ENCODE measurements at regions not wholly inside any gene's neighbourhood (a gene's known extent, or its start where the extent isn't known, plus 50 kb on each side); places are given as distances from the start of the nearest gene placed in this dataset.

DNA sequence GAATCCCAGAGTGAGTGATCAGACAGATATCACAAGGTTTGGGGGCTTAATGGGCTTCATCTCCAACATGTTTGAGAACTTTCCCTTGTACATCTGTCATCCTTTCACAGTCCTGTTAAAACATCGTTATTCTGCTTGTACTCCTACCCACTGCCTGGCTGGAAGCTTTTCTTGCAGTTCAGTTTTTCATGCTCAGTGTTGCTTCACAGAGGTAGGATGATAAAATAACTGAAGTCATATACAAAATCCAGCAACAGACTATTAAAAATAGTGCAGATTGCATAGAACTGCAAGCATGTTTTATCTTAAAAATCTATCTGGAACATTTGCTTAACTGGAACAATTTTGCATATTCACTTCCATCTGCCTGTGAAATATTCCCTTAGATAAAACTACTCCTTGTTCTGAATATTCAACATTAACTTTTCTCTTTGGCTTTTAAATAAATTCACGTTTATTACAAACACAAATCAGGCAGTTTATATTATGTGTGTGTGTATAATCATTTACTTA is 579.6 kb upstream of the IGFBP7 start:
- DNase-seq (ENCODE audit: low spot score), result no peak

DNA sequence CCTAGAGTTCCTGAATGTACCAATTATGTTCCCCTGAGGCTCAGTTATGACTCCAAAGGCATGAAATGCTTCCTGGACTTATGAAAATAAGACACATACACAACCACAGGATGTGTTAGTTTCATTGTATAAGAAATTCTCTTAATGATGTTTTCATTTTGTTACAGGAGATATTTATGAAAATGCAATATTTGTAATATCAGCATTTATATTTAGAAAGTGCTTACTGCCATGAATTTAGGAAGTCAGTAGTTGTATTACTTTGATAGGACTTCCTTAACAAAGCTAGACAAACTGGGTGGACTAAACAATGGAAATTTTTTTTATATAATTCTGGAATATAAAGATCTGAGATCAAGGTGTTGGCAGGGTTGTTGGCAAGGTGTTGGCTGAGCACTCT is 572.1 kb upstream of the IGFBP7 start:
- DNase-seq (ENCODE audit: low spot score), result no peak

DNA sequence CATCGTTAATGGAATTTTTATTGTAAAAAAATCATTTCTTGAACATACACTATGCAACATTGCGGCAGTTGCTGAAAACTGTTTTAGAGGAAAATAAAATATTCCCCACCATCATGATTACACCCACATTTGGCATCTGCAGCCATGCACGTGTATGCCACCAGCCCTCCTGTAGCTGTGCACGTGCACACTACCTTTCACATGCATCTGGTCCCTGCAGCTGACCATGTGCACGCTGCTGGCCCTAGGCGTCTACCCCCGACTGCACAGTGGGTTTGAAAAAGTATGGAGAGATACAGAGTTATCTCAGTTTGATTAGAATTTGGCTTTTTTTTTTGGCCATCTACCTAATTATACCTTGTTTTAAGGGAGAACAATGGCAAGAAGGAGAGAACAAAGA is 569.8 kb upstream of the IGFBP7 start:
- DNase-seq (ENCODE audit: low spot score), result no peak

DNA sequence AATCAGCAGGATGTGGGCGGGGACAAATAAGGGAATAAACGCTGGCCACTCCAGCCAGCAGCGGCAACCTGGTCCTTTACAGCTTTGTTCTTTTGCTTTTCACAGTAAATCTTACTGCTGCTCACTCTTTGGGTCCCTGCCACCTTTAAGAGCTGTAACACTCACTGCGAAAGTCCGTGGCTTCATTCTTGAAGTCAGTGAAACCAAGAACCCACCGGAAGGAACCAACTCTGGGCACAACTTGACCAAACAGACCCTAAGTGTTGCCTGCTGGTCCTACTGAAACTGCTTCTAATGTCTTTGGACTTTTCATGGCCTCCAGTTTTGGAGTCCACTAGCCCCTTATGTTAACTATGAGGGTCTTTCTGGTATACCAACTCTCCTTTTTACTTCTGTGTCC is 566.2 kb upstream of the IGFBP7 start:
- no peak for DNase-seq (ENCODE audit: low spot score)

DNA sequence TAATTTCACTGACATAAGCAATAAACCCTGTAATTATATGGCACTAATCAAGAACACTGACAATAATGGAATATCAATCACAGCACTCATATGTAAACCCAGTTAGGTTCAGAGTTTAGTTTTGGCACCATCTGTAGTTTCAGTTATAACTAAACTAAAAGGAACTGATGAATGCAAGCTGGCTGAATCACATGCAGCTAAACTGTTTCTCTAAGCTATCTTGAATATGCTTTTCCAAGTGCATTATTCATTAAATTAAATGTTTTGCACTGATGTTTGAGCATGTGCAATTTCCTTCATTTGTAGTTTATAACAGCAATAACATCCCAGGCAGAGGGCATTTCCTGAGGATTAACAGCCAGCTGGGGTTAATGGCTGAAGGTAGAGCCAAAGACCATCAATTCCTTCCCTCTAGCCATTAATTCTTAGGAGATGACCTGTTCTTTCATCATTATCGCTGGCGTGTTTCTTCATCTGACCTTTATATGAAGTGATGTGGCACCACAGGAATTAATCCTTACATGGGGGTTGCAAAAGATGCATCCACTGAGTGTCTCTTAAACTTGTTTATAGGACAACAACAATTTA is 562.8 kb upstream of the IGFBP7 start:
- no peak for DNase-seq (ENCODE audit: low spot score)

GRCh38 chr4:57668621-57669020 is 558.4 kb upstream of the IGFBP7 start:
- DNase-seq (ENCODE audit: low spot score), result no peak

GRCh38 chr4:57665806-57666205 is 555.6 kb upstream of the IGFBP7 start:
- no peak for DNase-seq (ENCODE audit: low spot score)

GRCh38 chr4:57661517-57662090 is 551.4 kb upstream of the IGFBP7 start:
- DNase-seq (ENCODE audit: low spot score), result no peak

- no peak for DNase-seq (ENCODE audit: low spot score)
Observed at GRCh38 chr4:57658673-57659072, 548.5 kb upstream of the IGFBP7 start.

DNA sequence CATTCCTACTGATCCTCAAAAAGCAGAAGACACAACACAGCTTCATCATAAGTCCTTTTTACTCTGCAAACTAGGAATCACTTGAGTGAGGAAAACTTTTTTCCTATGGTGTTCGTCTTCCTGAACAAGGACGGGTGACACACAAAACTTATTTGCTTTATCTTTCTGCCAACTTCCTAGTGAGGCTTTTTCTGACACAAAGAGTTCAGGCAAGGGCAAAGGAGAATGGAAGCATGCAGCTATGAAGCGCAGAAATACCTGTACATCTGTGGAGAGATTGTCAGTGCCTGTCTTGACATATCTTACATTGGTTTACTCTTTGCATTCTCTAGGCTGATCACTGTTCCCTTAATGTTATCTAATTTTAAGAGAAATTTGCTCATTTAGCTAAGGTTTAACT is 548.0 kb upstream of the IGFBP7 start:
- DNase-seq (ENCODE audit: low spot score), result no peak

GRCh38 chr4:57655342-57655741 is 545.2 kb upstream of the IGFBP7 start:
- no peak for DNase-seq (ENCODE audit: low spot score)

DNA sequence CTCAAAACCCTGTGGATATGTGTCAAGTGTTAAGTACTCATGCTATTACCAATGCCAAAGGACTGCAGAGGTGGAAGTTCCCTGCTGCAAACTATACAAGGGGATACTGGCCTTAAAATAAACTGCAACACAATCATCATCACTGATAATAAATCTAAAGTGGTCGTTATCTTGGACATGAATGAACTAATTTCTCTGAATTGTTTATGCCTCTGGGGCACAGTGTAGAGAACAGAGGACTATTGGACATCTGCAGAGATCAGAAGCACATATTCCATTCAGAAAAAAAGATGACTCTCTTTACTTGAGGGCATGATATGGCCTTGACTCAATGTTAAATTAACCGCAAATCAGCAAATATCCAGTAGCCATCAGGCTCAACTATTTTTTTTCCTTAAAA is 542.6 kb upstream of the IGFBP7 start:
- DNase-seq (ENCODE audit: low spot score), result no peak

GRCh38 chr4:57640391-57641100 is 530.4 kb upstream of the IGFBP7 start:
- no peak for DNase-seq (ENCODE audit: low spot score)

DNA sequence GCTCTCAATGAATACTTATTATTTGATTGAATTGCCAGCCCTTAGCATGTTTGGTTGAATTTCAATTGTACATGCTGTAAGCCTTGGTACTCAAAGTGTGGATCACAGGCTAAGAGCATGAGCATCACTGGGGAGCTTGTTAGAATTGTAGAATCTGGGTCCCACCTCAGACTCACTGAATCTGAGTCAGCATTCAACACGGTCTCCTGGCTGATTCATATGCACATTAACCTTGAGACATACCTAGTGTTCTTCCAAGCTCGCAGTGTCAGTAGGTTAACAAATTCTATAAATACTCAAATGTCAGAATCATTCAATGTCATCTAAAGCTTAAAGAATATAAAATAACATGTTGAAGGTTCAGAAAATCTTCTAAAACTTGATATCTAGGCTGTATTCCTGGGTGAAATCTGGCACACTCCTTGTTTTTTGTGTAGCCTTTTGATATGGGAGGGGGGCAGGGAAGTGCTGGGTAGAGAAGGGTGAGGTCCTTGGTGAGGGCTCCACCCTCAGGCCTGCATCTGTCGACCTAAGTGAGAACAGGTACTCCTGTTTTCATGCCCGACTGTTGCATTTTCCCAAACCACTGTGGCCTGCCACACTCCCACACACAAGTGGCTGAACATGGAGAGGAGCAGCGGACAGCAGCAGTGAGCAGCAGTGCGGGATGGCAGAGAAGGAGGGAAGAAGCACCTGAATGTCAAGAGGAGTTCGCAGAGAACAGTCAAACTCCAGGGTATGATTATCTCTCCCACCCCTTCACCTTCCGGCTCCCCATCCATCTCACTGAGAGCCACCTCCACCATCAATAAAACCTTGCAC is 529.6 kb upstream of the IGFBP7 start:
- no peak for DNase-seq (ENCODE audit: low spot score)

DNA sequence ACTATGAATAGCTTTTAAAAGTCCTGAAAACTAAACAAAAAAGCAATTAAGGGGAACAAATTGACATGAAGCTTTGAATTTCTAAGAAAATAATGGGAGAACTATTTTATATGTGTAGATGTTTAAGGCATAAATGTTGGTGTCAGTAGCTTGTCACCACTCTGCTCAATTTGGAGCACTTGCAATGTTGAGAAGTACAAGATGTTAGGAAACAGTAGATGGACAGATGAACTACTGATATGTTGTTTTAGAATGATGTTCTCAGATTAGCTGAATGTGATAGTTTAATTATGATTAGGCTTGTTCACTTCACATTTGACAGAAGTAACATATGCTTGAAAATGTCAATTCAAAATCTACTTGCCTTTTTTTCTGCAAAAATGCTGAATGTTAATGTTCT is 525.7 kb upstream of the IGFBP7 start:
- DNase-seq (ENCODE audit: low spot score), result no peak

GRCh38 chr4:57633212-57633859 is 523.2 kb upstream of the IGFBP7 start:
- no peak for DNase-seq (ENCODE audit: low spot score)

- DNase-seq (ENCODE audit: low spot score), result no peak
Observed at GRCh38 chr4:57632564-57632963, 522.4 kb upstream of the IGFBP7 start.

- DNase-seq (ENCODE audit: low spot score), result no peak
Observed at GRCh38 chr4:57631147-57631546, 521.0 kb upstream of the IGFBP7 start.

DNA sequence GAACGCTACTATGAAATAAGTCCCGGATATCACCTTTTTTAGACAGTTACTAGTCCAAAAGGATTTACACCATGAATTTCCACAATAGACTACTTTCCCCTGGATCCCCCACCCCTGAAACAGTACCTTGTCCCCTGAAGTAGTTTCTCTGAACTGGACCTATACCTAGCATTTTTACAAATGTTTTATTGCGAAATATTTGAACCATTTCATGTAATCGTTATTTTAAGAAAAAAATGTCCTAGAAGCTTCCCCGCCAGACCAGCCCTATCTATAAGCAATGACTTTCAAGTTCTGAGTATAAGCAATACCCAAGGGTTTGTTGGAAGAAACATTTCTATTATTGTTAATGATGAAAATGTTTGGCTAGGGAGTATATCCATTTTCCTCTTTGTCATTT is 517.8 kb upstream of the IGFBP7 start:
- DNase-seq (ENCODE audit: low spot score), result no peak

DNA sequence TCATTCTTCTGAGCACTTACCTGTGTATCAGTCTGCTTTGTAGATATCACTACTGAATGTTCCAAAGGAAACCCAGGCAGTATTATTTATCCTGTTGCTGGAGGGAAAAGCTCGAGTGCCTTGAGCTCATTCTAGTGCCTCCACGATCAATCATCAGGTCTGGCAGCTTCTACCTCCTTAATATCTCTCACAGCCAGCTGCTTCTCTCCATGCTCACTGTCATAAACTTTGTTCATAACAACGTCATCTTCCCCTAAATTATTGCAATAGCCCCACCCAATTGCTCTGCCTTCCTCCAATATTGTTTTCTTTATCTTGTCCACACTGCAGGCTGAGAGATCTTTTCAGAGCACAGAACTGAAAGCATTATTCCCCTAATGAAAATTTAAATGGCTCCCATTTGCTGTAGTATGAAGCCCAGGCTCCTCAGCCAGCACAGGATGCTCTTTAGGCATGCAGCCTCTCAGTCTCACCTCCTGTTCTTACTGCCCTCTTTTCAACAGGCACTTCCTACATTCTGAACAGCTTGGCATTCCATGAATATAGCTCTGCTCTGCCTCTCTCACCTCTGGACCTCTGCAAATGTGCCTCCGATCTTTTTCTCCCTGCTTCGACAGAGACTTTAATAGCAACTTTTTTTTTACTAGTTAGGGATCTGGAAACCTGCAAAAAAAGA is 504.2 kb upstream of the IGFBP7 start:
- no peak for DNase-seq (ENCODE audit: low spot score)

DNA sequence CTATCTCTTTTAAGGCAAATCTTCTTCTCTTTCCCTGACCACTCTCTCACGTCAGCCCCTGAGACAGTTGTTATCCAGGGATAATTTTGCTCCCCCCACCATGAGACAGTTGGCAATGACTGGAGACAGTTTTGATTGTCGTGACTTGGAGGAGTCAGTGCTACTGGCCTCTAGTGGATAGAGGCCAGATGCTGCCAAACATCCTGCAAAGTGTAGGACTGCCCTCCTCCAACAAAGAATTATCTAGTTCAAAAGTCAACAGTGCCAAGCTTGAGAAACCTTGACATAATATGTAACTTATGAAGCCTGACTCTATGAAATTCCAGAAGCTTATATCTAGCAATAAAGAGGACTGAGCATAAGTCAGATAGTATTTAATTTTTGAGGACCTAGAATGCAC is 502.1 kb upstream of the IGFBP7 start:
- DNase-seq (ENCODE audit: low spot score), result no peak

Data from activated CD4-positive, alpha-beta T cell treated with anti-CD3 and anti-CD28 coated beads, Interleukin-2, Interleukin-4, amounts not matched to agents 100 ng/mL and 50 ng/mL, durations not matched to agents 16 hours and 8 hours (primary cell).